GM12878 (cell line): ENCODE measurements at regions not wholly inside any gene's neighbourhood (a gene's known extent, or its start where the extent isn't known, plus 50 kb on each side); places are given as distances from the start of the nearest gene placed in this dataset.

Source experiments
- ATAC-seq: fragments of 200-7000 bp; cut with Tn5 transposase; 3 replicates; pipeline ENCODE4 v1.9.1; 2020; ENCODE audit warnings: mild to moderate bottlenecking, moderate library complexity
- BruUV-seq: library from RNA; stranded (reverse); fragments of 400-500 nt; replicated peaks from 2 replicates; lab custom pipeline; 2021; lab: Mats Ljungman, UMichigan
- CTCF ChIA-PET: fragments of 300-600 bp; sonication (Branson Sonifier 250); formaldehyde crosslinking; extraction: SDS; loops from one replicate; lab custom pipeline; 2021; ENCODE audit warnings: inconsistent platforms; lab: Yijun Ruan, JAX
- POLR2A ChIA-PET: fragments of 350-600 bp; formaldehyde crosslinking; extraction: SDS; loops from one replicate; lab custom pipeline; 2021; ENCODE audit warnings: inconsistent platforms; lab: Charles Lee
- RAD21 ChIA-PET: fragments of 300-600 bp; sonication (Branson Sonifier 250); formaldehyde crosslinking; loops from one replicate; lab custom pipeline; 2023; ENCODE audit warnings: antibody characterized with exemption; ENCODE audit not compliant: unreplicated experiment; lab: Charles Lee
- SMC1A ChIA-PET: fragments of 300-600 bp; sonication (Branson Sonifier 250); formaldehyde crosslinking; loops from one replicate; lab custom pipeline; 2023; ENCODE audit not compliant: unreplicated experiment, uncharacterized antibody; lab: Charles Lee
- DNase-seq: peaks from one replicate; pipeline ENCODE4 v3.0.0-alpha.2; 2011; ENCODE audit warnings: low read depth, low spot score
- FAIRE-seq: peaks from 3 replicates; lab custom pipeline; 2011; peaks lifted over from hg19 to GRCh38; lab: Jason Lieb, UNC
- H2AFZ ChIP-seq: 2 replicates; pipeline ENCODE4 v1.6.0; 2011; ENCODE audit warnings: low read depth, low read length, control low read depth; ENCODE audit not compliant: control insufficient read depth
- H3K27ac ChIP-seq: 2 replicates; pipeline ENCODE4 v1.5.1; 2011; ENCODE audit warnings: control low read depth; ENCODE audit not compliant: control insufficient read depth, insufficient read depth
- H3K27me3 ChIP-seq, 2 experiments: replicated peaks in 1 of 2; 2 replicates each; pipeline versions ENCODE4 v1.6.0 to v1.6.1; 2011; ENCODE audit warnings: low read length in 1 of 2; ENCODE audit not compliant: control insufficient read depth in 2 of 2, insufficient read depth in 2 of 2
- H3K36me3 ChIP-seq, 2 experiments: 2 replicates each; pipeline ENCODE4 v1.5.1; 2011; ENCODE audit warnings: low read length in 1 of 2; ENCODE audit not compliant: control insufficient read depth in 2 of 2, insufficient read depth in 2 of 2
- H3K4me1 ChIP-seq: 2 replicates; pipeline ENCODE4 v1.6.1; 2011; ENCODE audit warnings: mild to moderate bottlenecking, low read length, moderate library complexity, mixed read lengths; ENCODE audit not compliant: control insufficient read depth, insufficient read depth
- H3K4me2 ChIP-seq: 2 replicates; pipeline ENCODE4 v1.6.0; 2011; ENCODE audit warnings: control low read depth; ENCODE audit not compliant: control insufficient read depth, insufficient read depth
- H3K4me3 ChIP-seq: fragments of 200-600 bp; sonication (generic); 2 replicates; pipeline ENCODE4 v1.5.1; 2016
- H3K79me2 ChIP-seq: 2 replicates; pipeline ENCODE4 v1.6.0; 2011; ENCODE audit warnings: low read length; ENCODE audit not compliant: control insufficient read depth, insufficient read depth
- H3K9ac ChIP-seq: 2 replicates; pipeline ENCODE4 v1.8.0; 2011; ENCODE audit warnings: low read length, control low read depth, mixed read lengths; ENCODE audit not compliant: control insufficient read depth, insufficient read depth
- H3K9me3 ChIP-seq: replicated peaks from 3 replicates; pipeline ENCODE4 v1.5.1; 2011; ENCODE audit warnings: mild to moderate bottlenecking, low read length; ENCODE audit not compliant: control insufficient read depth, insufficient read depth
- H4K20me1 ChIP-seq: 2 replicates; pipeline ENCODE4 v1.6.0; 2011; ENCODE audit not compliant: control insufficient read depth, insufficient read depth
- BACH1 ChIP-seq: fragments of 450-650 bp; IDR thresholded peaks from 2 replicates; pipeline ENCODE4 v1.6.1; 2017; ENCODE audit warnings: mild to moderate bottlenecking, borderline replicate concordance
- BCLAF1 ChIP-seq: fragments of 450-650 bp; IDR thresholded peaks from 2 replicates; pipeline ENCODE4 v1.6.1; 2017; ENCODE audit warnings: antibody characterized with exemption, mild to moderate bottlenecking, moderate library complexity
- CBX5 ChIP-seq: sonication (generic); IDR thresholded peaks from 2 replicates; pipeline ENCODE4 v1.6.1; 2016; ENCODE audit warnings: low read depth, moderate library complexity, mild to moderate bottlenecking, inconsistent platforms
- CREM ChIP-seq: IDR thresholded peaks from 2 replicates; pipeline ENCODE4 v1.6.1; 2014; ENCODE audit warnings: antibody characterized with exemption, low read depth
- HDAC2 ChIP-seq: fragments of 200-600 bp; sonication (generic); IDR thresholded peaks from 2 replicates; pipeline ENCODE4 v1.6.1; 2017
- JUNB ChIP-seq: IDR thresholded peaks from 2 replicates; pipeline ENCODE4 v1.6.1; 2016; ENCODE audit warnings: antibody characterized with exemption, mild to moderate bottlenecking
- MXI1 ChIP-seq: fragments of 150-350 bp; IDR thresholded peaks from 2 replicates; pipeline ENCODE4 v1.6.1; 2011; ENCODE audit warnings: low read depth, mild to moderate bottlenecking, inconsistent platforms, low read length, improper control_type of control experiment
- NR2C1 ChIP-seq: fragments of 450-650 bp; IDR thresholded peaks from 2 replicates; pipeline ENCODE4 v1.6.1; 2017; ENCODE audit warnings: antibody characterized with exemption, mild to moderate bottlenecking, moderate library complexity
- NR2F1 ChIP-seq: fragments of 450-650 bp; conservative IDR thresholded peaks from 2 replicates; pipeline ENCODE4 v1.6.1; 2017; ENCODE audit warnings: mild to moderate bottlenecking
- POLR2AphosphoS2 ChIP-seq: IDR thresholded peaks from 2 replicates; pipeline ENCODE4 v1.6.1; 2011; ENCODE audit warnings: low read depth, mild to moderate bottlenecking, low read length, improper control_type of control experiment, moderate library complexity
- RCOR1 ChIP-seq: conservative IDR thresholded peaks from 2 replicates; pipeline ENCODE4 v1.6.1; 2012; ENCODE audit warnings: low read depth, low read length, improper control_type of control experiment
- TAF1 ChIP-seq: IDR thresholded peaks from 2 replicates; pipeline ENCODE4 v1.6.1; 2011; ENCODE audit warnings: mild to moderate bottlenecking, low read depth, low read length, borderline replicate concordance
- TARDBP ChIP-seq: IDR thresholded peaks from 2 replicates; pipeline ENCODE4 v1.6.1; 2016; ENCODE audit warnings: borderline replicate concordance
- WGBS: methylation state at CpG from one replicate; pipeline ENCODE4 v1.1.6; 2016; ENCODE audit warnings: low lambda C conversion rate; ENCODE audit not compliant: insufficient replicate concordance, insufficient coverage; ENCODE audit errors: missing lambda C conversion rate; 5-methylcytosine and 5-hydroxymethylcytosine counted together
- in situ Hi-C: fragments of 300-500 bp; cut with MboI; formaldehyde crosslinking; loops from 9 replicates; pipeline ENCODE4 v1.14.3; 2018; ENCODE audit warnings: mixed read lengths
- intact Hi-C: fragments of 100-400 bp; cut with micrococcal nuclease; formaldehyde crosslinking; loops from one replicate; pipeline ENCODE4 v1.14.2; 2022; ENCODE audit not compliant: unreplicated experiment
- TF ChIP-seq, protein P1 (sequence below): IDR thresholded peaks from 2 replicates; pipeline ENCODE4 v1.6.1; 2012; ENCODE audit warnings: mild to moderate bottlenecking, low read depth, low read length
- TF ChIP-seq, protein P2 (sequence below): IDR thresholded peaks from 2 replicates; pipeline ENCODE4 v1.6.1; 2012; ENCODE audit warnings: low read length, inconsistent platforms

GRCh38 chr17:77319211-77320043, 178.7 kb downstream of the SEC14L1 start:
- peak overlapping the region; percentile 83 for H2AFZ ChIP-seq
- peak overlapping the region; percentile 84 for H3K4me3 ChIP-seq
- H3K27me3 ChIP-seq: no peaks in the 10 kb centered on the region
- peak overlapping the region; percentile 94 for H3K4me2 ChIP-seq
- peaks cover 50% of the 10 kb centered on the region for H3K4me1 ChIP-seq
- H3K36me3 ChIP-seq: no peaks in the 10 kb centered on the region; a peak in 1 of 4 replicates
- H3K9ac ChIP-seq: peak overlapping the region; percentile 89
- H3K79me2 ChIP-seq: peaks cover 47% of the 10 kb centered on the region
- DNase-seq (no peak), ATAC-seq (peak; percentile 43), FAIRE-seq (peak; percentile 44)
- WGBS: 1% methylated on average over 38 of the region's 38 CpGs
- BruUV-seq: TSS peak; percentile 80
- peak overlapping the region; percentile 88 for H3K27ac ChIP-seq
- in situ Hi-C loops (no loop called here), intact Hi-C loops (loop anchor here (5.0 to 10.0 kb wide), 2 partner anchors 232 to 635 kb away; partner anchors contain the start of gene TNRC6C)
- ChIA-PET POLR2A (no interaction called here), SMC1A (interaction anchor here (1.3 to 4.1 kb wide), 2 partner anchors 13 to 121 kb away, joined by 3 to 25 read pairs; no protein-coding TSS in a partner anchor), RAD21 (interaction anchor here (0.5 to 2.0 kb wide), 3 partner anchors 141 to 229 kb away, joined by 3 to 6 read pairs (median 4); no protein-coding TSS in a partner anchor), CTCF (interaction anchor here (1.3 kb wide), 1 partner anchor 12 kb away, joined by 8 read pairs; no protein-coding TSS in a partner anchor)
- H3K9me3 ChIP-seq: no peaks in the 10 kb centered on the region
- H4K20me1 ChIP-seq: no peaks in the 10 kb centered on the region
- no peak for TF ChIP-seq CBX5
- TF ChIP-seq TARDBP: 0 out of 2 replicates have a peak, but pooled peaks have one; percentile 12
- peak; percentile 83 for TF ChIP-seq NR2C1
- peak; percentile 46; the same call in 1 of the 2 replicates for TF ChIP-seq BACH1
- peak; percentile 17; the same call in 1 of the 2 replicates for TF ChIP-seq JUNB
- TF ChIP-seq NR2F1: no peak
- TF ChIP-seq CREM: peak; percentile 74
- TF ChIP-seq, protein P1, sequence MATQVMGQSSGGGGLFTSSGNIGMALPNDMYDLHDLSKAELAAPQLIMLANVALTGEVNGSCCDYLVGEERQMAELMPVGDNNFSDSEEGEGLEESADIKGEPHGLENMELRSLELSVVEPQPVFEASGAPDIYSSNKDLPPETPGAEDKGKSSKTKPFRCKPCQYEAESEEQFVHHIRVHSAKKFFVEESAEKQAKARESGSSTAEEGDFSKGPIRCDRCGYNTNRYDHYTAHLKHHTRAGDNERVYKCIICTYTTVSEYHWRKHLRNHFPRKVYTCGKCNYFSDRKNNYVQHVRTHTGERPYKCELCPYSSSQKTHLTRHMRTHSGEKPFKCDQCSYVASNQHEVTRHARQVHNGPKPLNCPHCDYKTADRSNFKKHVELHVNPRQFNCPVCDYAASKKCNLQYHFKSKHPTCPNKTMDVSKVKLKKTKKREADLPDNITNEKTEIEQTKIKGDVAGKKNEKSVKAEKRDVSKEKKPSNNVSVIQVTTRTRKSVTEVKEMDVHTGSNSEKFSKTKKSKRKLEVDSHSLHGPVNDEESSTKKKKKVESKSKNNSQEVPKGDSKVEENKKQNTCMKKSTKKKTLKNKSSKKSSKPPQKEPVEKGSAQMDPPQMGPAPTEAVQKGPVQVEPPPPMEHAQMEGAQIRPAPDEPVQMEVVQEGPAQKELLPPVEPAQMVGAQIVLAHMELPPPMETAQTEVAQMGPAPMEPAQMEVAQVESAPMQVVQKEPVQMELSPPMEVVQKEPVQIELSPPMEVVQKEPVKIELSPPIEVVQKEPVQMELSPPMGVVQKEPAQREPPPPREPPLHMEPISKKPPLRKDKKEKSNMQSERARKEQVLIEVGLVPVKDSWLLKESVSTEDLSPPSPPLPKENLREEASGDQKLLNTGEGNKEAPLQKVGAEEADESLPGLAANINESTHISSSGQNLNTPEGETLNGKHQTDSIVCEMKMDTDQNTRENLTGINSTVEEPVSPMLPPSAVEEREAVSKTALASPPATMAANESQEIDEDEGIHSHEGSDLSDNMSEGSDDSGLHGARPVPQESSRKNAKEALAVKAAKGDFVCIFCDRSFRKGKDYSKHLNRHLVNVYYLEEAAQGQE: no peak
- TF ChIP-seq RCOR1: 0 out of 2 replicates have a peak, but pooled peaks have one; percentile 70
- TF ChIP-seq BCLAF1: no peak
- TF ChIP-seq, protein P2, sequence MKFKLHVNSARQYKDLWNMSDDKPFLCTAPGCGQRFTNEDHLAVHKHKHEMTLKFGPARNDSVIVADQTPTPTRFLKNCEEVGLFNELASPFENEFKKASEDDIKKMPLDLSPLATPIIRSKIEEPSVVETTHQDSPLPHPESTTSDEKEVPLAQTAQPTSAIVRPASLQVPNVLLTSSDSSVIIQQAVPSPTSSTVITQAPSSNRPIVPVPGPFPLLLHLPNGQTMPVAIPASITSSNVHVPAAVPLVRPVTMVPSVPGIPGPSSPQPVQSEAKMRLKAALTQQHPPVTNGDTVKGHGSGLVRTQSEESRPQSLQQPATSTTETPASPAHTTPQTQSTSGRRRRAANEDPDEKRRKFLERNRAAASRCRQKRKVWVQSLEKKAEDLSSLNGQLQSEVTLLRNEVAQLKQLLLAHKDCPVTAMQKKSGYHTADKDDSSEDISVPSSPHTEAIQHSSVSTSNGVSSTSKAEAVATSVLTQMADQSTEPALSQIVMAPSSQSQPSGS: no peak
- TF ChIP-seq MXI1: peak; percentile 71; the same call in 1 of the 2 replicates
- 0 out of 2 replicates have a peak, but pooled peaks have one; percentile 21 for TF ChIP-seq POLR2AphosphoS2
- TF ChIP-seq TAF1: peak; percentile 51; the same call in 1 of the 2 replicates
- TF ChIP-seq HDAC2: no peak
